Effector memory CD8-positive, alpha-beta T cell (primary cell): ENCODE measurements at regions not wholly inside any gene's neighbourhood (a gene's known extent, or its start where the extent isn't known, plus 50 kb on each side); places are given as distances from the start of the nearest gene placed in this dataset.

ENCODE experiments used
- ATAC-seq: fragments of 150-1000 bp; cut with Tn5 transposase; replicated peaks from 2 replicates; pipeline ENCODE4 v1.10.0; 2021; ENCODE audit warnings: mild to moderate bottlenecking, moderate library complexity
- DNase-seq, 3 experiments: peaks; one replicate each; pipeline ENCODE4 v3.0.0; 2021
- H3K27ac Mint-ChIP-seq, 2 donors: one replicate each; pipeline ENCODE4 v1.8.0; 2022; ENCODE audit warnings: mild to moderate bottlenecking in 2 of 2, mixed read lengths in 2 of 2, moderate library complexity in 2 of 2
- H3K27me3 Mint-ChIP-seq, 2 donors: one replicate each; pipeline ENCODE4 v1.8.0; 2022; ENCODE audit warnings: mixed read lengths in 2 of 2
- H3K36me3 Mint-ChIP-seq: one replicate; pipeline ENCODE4 v1.8.0; 2022; ENCODE audit warnings: mild to moderate bottlenecking, moderate library complexity, mixed read lengths; ENCODE audit not compliant: insufficient read depth
- H3K4me1 Mint-ChIP-seq, 2 donors: one replicate each; pipeline ENCODE4 v1.8.0; 2022; ENCODE audit warnings: low read depth in 2 of 2, mixed read lengths in 2 of 2
- H3K4me3 Mint-ChIP-seq, 2 donors: one replicate each; pipeline ENCODE4 v1.8.0; 2022; ENCODE audit warnings: mild to moderate bottlenecking in 2 of 2, mixed read lengths in 2 of 2, moderate library complexity in 2 of 2
- H3K9me3 Mint-ChIP-seq, 2 donors: one replicate each; pipeline ENCODE4 v1.8.0; 2022; ENCODE audit warnings: mixed read lengths in 2 of 2

DNA sequence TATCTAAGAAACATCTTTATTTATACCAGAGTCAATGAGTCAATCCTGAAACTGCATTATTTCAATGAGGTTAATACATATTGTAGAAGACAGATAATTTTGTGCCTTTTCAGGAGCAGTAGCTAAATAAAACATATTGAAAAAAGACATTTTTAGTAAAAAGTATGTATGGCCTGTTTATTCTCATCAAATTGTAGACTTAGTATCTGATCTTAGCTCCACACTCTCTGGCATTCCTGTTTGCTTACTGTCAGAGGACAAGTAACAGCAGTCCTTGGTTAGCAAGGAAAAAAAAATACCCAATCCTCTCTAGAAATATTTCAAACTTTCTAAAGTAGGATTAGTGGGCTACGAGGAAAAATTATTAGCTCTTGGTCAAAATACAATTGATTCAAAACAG lies 50.5 kb upstream of the GUCY1A1 start:
- Mint-ChIP-seq H3K27ac (no peak overlapping the region), H3K9me3 (peaks cover 0 to 5% of the 10 kb centered on the region in 2 donors), H3K36me3 (no peaks in the 10 kb centered on the region), H3K27me3 (no peaks in the 10 kb centered on the region), H3K4me3 (no peak overlapping the region), H3K4me1 (no peaks in the 10 kb centered on the region)
- no peak for DNase-seq
- no peak for ATAC-seq

DNA sequence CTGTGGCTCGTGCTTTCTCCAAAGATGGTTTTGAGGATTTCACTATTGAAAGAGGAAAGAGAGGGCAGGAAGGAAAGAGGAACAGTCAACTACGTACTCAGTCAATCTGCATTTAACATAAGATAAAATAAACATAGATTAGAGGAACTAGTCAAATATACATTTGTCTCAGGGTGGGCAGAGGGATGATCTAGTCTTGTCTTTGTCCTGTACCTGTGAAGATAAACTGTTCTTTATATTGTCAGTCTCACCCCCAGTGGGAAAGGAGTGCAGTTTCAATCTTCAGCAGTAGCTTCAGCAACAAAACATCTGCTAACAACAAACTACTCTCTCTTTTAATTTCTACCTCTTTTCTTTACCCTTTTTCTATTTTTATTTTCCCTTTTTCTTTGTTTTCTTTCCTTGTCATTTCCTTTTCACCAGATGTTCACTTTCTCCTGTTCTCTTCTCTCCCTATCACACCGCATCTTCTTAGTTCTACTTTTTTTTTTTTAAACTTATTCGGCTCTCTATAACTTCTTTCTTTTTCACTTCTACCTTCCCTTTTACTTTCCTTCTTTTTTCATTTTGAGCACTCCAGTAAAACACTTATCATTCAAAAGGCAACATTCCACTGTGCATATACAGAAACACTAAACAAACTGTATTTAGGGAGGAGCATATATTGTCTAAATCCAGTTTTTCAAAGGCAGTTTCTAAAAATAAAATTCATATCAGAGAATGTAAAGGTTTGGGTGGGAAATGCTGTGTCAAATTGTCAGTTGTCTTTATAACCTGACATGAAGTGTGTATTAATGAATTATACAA lies 51.4 kb upstream of the GUCY1A1 start:
- H3K9me3 Mint-ChIP-seq, result peaks cover 0 to 5% of the 10 kb centered on the region in 2 donors
- H3K4me1 Mint-ChIP-seq, result no peaks in the 10 kb centered on the region
- DNase-seq (no peak), ATAC-seq (no peak)
- no peak overlapping the region for H3K27ac Mint-ChIP-seq
- no peak overlapping the region for H3K4me3 Mint-ChIP-seq
- no peaks in the 10 kb centered on the region for H3K27me3 Mint-ChIP-seq
- H3K36me3 Mint-ChIP-seq, result no peaks in the 10 kb centered on the region

DNA sequence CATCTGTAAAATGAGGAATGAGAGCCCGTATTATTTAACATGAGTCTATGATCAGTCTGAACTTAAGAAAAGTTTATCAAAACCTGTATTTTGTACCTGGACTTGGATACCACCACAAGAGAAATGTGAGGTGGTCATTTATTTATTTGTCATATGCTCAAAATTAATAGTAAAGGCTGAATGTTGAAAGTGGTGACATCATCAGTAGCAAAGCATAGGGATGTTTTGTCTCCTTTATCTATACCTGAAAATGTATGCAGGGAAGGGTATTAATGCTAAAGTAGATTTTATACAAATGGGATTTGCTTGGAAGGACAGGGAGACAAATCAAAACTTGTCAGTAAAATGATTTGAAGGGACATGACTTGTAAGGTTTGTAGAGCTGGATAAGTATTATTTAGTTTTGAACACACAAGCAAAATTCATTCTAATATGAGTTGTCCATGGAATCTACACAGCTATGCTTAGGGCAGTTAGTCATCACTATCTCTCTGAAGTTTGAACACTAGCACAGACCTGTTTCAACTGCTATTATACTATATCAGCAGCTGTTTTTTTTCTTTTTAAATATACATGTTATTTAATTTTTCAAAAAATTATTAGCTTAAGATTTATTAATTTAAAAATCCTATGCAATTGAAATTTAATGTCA lies 52.4 kb upstream of the GUCY1A1 start:
- DNase-seq, result no peak
- no peaks in the 10 kb centered on the region for H3K4me1 Mint-ChIP-seq
- no peak overlapping the region for H3K27ac Mint-ChIP-seq
- no peaks in the 10 kb centered on the region for H3K27me3 Mint-ChIP-seq
- ATAC-seq, result no peak
- H3K9me3 Mint-ChIP-seq, result peaks cover 0 to 5% of the 10 kb centered on the region in 2 donors
- no peak overlapping the region for H3K4me3 Mint-ChIP-seq
- no peaks in the 10 kb centered on the region for H3K36me3 Mint-ChIP-seq

DNA sequence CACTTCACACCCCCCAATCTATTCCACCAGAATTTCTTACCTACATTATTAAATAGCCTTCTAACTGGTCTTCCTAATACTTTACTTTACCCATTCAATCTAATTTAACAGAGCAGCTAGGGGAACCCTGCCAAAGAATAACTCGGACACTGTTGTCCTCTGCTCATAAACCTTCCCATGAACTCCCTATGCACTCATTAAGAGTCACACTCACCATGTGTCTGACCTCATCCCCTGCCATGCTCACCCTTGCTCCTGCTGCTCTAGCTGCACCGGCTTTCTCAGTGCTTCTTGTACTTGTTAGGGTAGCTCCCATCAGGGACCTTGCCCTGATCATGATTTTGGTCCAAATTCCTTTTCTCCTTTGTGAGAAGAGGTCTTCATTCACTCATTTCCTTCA lies 54.6 kb upstream of the GUCY1A1 start:
- Mint-ChIP-seq H3K27me3 (no peaks in the 10 kb centered on the region), H3K9me3 (peaks cover 0 to 6% of the 10 kb centered on the region in 2 donors), H3K4me3 (no peak overlapping the region), H3K4me1 (no peaks in the 10 kb centered on the region), H3K36me3 (no peaks in the 10 kb centered on the region), H3K27ac (no peak overlapping the region)
- no peak for ATAC-seq
- no peak for DNase-seq

DNA sequence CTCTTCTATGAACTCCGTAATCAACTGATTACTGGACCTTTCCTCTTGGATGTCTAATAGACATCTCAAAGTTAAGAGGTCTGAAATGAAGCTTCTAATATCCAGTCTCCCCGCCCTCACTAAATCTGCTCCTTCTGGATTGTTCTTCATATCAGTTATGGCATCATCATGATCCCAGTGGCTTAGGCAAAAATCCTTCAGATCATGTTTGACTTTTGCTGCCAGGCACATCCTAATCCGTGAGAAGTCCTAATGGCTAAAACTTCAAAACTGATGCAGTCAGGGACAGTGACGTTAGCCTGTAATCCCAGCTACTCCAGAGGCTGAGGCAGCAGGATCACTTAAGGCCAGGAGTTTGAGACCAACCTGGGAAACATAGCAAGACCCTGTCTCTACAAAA lies 55.1 kb upstream of the GUCY1A1 start:
- H3K4me3 Mint-ChIP-seq, result no peak overlapping the region
- no peaks in the 10 kb centered on the region for H3K27me3 Mint-ChIP-seq
- H3K36me3 Mint-ChIP-seq, result no peaks in the 10 kb centered on the region
- H3K27ac Mint-ChIP-seq, result no peak overlapping the region
- H3K4me1 Mint-ChIP-seq, result no peaks in the 10 kb centered on the region
- H3K9me3 Mint-ChIP-seq, result peaks cover 0 to 6% of the 10 kb centered on the region in 2 donors
- ATAC-seq (no peak), DNase-seq (no peak)

DNA sequence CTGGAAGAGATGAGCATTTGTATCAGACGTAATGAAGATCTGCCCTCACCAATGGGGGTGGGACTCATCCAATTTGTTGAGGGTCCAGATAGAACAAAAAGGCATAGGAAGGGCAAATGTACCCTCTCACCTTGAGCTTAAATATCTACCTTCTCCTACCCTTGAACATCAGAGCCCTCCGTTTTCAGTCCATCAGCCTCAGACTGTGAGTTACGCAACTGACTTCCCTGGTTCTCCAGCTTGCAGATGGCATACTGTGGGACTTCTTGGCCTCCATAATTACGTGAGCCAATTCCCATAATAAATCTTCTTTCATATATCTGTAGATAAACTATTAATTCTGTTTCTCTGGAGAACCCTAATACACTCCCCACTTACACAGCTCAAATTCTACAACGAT lies 56.5 kb upstream of the GUCY1A1 start:
- ATAC-seq (no peak), DNase-seq (no peak)
- Mint-ChIP-seq H3K27ac (no peak overlapping the region), H3K4me3 (no peak overlapping the region), H3K27me3 (no peaks in the 10 kb centered on the region), H3K9me3 (peaks cover 0 to 6% of the 10 kb centered on the region in 2 donors), H3K4me1 (no peaks in the 10 kb centered on the region), H3K36me3 (no peaks in the 10 kb centered on the region)

DNA sequence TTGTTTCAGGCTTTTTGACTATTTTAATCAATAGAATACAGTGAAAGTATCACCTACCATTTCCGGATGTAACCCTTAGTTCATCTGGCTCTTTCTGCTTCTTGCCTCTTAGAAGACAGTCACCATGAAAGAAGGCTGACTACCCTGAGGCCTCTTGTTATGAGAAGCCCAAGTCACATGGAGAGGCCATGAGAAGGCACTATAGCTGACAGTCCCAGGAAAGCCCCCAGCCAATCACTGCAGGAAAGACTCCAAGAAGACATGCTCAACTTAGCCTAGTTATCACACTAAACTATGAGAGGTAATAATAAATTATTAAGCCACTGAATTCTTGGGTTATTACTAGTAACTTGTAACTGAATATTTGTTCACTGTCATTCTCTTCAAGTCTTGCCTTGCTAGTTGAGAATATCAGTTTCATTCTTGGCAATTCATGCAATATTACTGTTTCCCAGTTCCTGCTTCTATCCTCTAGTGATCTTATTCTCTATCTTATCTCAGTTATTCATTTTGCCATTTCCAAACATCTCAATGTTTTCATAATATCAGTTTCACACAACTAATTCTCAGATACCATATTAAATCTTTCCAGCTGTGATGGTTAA lies 57.1 kb upstream of the GUCY1A1 start:
- Mint-ChIP-seq H3K27ac (no peak overlapping the region), H3K27me3 (no peaks in the 10 kb centered on the region), H3K36me3 (no peaks in the 10 kb centered on the region), H3K4me1 (no peaks in the 10 kb centered on the region), H3K9me3 (peaks cover 0 to 6% of the 10 kb centered on the region in 2 donors), H3K4me3 (no peak overlapping the region)
- ATAC-seq, result no peak
- DNase-seq, result no peak

DNA sequence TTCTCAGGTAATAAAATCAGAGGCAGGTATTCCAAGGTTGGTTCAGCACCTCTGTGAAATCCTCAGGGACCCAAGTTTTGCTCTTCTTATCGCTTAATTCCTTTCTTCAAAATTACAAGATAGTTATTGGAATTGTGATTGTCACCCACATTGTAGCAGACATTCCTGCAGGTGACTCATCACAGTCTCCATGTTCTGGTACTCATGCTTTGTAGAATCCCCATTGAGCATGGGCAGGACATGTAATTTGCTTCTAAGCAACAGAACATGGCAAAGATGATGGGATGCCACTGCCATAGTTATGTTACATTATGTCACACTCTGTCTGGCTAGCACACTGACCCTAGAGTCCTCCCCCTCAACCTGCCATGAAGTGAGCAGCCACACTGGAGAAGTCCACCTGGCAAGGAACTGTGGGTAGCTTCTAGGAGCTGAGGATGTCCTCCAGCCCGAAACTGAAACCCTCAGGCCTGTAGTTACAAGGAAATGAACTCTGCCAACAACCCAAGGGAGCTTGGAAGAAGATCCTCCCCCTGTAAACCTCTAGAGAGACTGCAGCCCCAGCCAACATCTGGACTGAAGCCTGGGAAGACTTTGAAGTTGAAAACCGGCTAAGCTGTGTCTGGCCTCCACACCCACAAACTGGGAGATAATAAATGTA lies 58.3 kb upstream of the GUCY1A1 start:
- H3K27me3 Mint-ChIP-seq, result no peaks in the 10 kb centered on the region
- no peak overlapping the region for H3K27ac Mint-ChIP-seq
- no peak overlapping the region for H3K4me3 Mint-ChIP-seq
- ATAC-seq, result no peak
- no peak for DNase-seq
- H3K4me1 Mint-ChIP-seq, result no peaks in the 10 kb centered on the region
- H3K36me3 Mint-ChIP-seq, result no peaks in the 10 kb centered on the region
- peaks cover 0 to 6% of the 10 kb centered on the region in 2 donors for H3K9me3 Mint-ChIP-seq

DNA sequence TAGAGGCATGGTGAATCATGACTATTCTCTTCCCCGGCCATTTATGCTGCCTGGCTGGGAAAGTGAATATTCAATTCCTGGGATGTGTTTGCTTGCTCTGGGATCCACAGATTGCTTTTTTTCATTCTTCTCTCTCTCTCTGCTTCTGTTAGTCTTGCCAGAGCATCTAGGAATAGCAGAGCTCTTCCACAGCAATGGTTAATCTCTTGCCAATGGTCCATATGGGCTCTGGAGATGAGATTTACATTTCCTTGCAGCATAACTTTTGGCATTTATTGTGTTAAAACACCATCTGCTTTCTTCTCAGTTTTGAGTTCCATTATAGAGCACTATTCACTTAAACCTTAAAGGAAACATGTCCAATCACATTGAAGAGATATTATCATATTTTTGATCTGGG lies 59.2 kb upstream of the GUCY1A1 start:
- Mint-ChIP-seq H3K4me1 (no peaks in the 10 kb centered on the region), H3K27ac (no peak overlapping the region), H3K9me3 (peaks cover 0 to 6% of the 10 kb centered on the region in 2 donors), H3K36me3 (no peaks in the 10 kb centered on the region), H3K27me3 (no peaks in the 10 kb centered on the region), H3K4me3 (no peak overlapping the region)
- DNase-seq, result no peak
- ATAC-seq, result no peak

DNA sequence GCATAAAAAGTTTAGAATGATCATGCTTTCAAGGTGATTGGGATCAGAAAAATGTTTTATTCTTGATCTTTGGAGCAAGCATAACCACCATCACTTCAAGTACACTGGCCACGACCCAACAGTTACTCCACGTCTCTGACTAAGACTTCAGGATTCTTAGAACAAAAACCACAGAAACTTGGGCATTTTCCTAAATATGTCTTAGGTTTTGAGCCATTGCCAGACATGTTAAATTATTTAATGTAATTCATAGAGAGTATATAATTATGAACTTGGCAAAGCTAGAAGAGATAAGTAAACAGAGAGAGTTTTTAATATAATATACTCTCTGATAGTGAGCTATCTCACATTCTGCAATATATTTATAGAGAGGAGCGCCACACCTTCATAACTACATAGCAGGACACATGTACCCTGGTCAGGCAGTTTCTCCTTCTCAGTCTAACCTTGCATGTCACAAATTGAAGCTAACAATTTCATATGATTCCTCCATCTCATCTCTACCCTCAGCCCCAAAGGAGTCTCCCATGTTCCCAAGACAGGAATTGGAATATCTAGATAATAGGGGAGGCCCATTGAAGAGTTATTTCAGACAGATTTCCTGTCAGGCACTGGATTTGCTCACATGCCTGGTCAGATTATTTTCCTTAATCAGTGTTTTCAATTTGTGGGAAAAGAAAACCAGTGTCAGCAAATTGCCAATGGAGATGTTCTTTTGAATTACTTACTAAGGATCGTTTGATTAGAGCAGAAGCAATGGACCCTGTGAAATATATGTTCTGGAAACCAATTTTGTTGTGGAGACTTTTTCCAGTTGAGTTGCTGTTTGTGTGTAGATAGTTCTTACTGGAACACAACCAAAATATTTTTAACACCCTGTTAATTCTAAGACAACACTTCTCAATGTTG lies 61.7 kb upstream of the GUCY1A1 start:
- no peak overlapping the region for H3K4me3 Mint-ChIP-seq
- no peaks in the 10 kb centered on the region for H3K4me1 Mint-ChIP-seq
- no peak overlapping the region for H3K27ac Mint-ChIP-seq
- peaks cover 0 to 1% of the 10 kb centered on the region in 2 donors for H3K9me3 Mint-ChIP-seq
- ATAC-seq (no peak), DNase-seq (no peak)
- H3K27me3 Mint-ChIP-seq, result no peaks in the 10 kb centered on the region
- no peaks in the 10 kb centered on the region for H3K36me3 Mint-ChIP-seq

DNA sequence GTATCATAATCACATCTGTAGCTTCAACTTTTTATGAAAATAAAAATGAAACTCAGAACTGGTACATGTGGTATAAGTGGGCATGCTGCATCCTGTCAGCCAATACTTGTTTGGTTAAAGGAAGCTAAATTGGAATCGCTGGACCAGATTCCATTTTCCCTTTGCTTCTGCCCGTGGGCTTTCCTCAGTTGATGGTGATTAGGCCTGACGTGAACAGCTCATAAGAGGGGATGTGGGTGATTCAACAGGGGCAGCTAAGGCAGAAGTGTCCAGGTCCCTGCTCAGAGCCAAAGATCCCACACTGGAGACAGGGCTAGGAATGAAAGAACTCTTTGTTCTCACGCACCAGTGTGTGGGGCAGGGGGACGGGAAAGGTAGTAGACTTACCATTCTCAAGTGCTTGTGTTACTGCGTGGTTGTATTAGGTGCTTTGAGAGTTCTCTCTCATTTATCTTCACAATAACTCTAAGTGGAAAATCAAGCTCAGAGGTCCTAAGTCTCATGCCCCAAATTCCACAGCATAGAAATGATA lies 63.2 kb upstream of the GUCY1A1 start:
- Mint-ChIP-seq H3K4me1 (no peaks in the 10 kb centered on the region), H3K27ac (no peak overlapping the region)

DNA sequence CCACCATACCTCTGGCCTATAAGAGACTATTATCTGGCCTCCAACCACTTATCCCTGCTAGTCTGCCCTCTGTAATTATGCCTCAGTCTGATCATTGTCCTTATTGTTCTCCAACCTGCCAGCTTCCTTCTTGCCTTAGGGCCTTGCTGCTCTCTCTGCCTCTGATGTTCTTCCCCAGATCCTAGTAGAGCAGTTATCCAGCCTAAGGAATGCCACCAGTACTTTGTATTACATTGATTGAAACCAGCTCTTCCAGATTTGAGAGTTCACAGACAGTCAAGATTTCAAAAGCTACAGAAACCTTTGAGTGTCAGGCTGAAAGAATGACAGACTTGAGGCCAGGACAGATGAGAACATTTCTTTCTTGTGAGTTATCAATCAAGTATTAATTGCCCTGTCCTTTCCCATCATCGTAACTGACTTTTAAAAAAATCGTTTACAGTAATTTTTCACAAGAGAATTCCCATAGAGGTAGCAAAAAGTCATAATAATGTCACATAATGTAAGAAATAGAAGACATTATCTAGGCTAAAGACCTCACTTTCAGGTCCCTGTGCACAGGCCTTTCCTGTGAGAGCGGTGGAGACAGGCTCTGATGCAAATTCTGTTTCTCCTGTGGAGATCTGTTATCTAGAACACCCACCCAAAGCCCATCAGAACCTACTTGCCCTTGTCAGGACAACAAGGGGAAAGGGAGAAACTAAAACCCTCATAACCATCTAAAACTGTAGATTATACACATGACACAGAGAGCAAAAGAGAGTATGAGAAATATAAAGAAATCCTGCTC lies 64.1 kb upstream of the GUCY1A1 start:
- Mint-ChIP-seq H3K27ac (no peak overlapping the region), H3K36me3 (no peaks in the 10 kb centered on the region), H3K9me3 (peaks cover 0 to 1% of the 10 kb centered on the region in 2 donors), H3K4me1 (no peaks in the 10 kb centered on the region), H3K4me3 (no peak overlapping the region), H3K27me3 (no peaks in the 10 kb centered on the region)
- no peak for ATAC-seq
- no peak for DNase-seq

More for the DNA sequence above, 63.2 kb upstream of the GUCY1A1 start:
- no peaks in the 10 kb centered on the region for H3K27me3 Mint-ChIP-seq
- H3K9me3 Mint-ChIP-seq, result peaks cover 0 to 1% of the 10 kb centered on the region in 2 donors
- no peak for DNase-seq
- no peaks in the 10 kb centered on the region for H3K36me3 Mint-ChIP-seq
- H3K4me3 Mint-ChIP-seq, result no peak overlapping the region
- ATAC-seq, result no peak
